ENCODE measurements at regions not wholly inside any gene's neighbourhood (a gene's known extent, or its start where the extent isn't known, plus 50 kb on each side); places are given as distances from the start of the nearest gene placed in this dataset.

GRCh38 chr16:66240631-66241395 lies 125.7 kb upstream of the CDH5 start:
- Histone ChIP-seq H3K4me3 (ENCODE audit: low read length) (no peak overlapping the region), H4K20me1 (ENCODE audit: low read length) (no peaks in the 10 kb centered on the region), H3K27me3 (ENCODE audit: low read length) (peaks cover 15% of the 10 kb centered on the region), H3K36me3 (ENCODE audit: low read depth, low read length) (no peaks in the 10 kb centered on the region), H3K9ac (ENCODE audit: low read length) (no peak overlapping the region), H3K4me2 (ENCODE audit: low read length) (no peak overlapping the region), H3K9me3 (ENCODE audit: low read length) (no peaks in the 10 kb centered on the region), H2AFZ (ENCODE audit: low read length) (no peak overlapping the region), H3K79me2 (ENCODE audit: low read length) (no peaks in the 10 kb centered on the region), H3F3A (ENCODE audit: low read length, unreplicated experiment) (no peaks in the 10 kb centered on the region), H3K9me2 (replicated peaks; ENCODE audit: low read length) (no peaks in the 10 kb centered on the region), H3K4me1 (ENCODE audit: insufficient read depth, low read length) (no peaks in the 10 kb centered on the region), H3K27ac (ENCODE audit: low read length) (no peak overlapping the region)
- ATAC-seq (no peak), DNase-seq (no peak)
- TF ChIP-seq EZH2 (IDR thresholded peaks at IDR 0.05; ENCODE audit: low read length, unreplicated experiment): no peak
- no peak for TF ChIP-seq CTCF (conservative IDR thresholded peaks at IDR 0.05; ENCODE audit: low read depth, low read length)
- TF ChIP-seq EZH2phosphoT487 (IDR thresholded peaks at IDR 0.05; ENCODE audit: borderline replicate concordance, low read length): no peak
- BruUV-seq (replicated peaks): no TSS peak
- intact Hi-C loops (cut with micrococcal nuclease): no loop called here
- CTCF ChIA-PET: no interaction called here
- POLR2A ChIA-PET (ENCODE audit: unreplicated experiment): no interaction called here

GRCh38 chr16:66240088-66240487 lies 126.4 kb upstream of the CDH5 start:
- Histone ChIP-seq H4K20me1 (ENCODE audit: low read length) (no peaks in the 10 kb centered on the region), H3F3A (ENCODE audit: low read length, unreplicated experiment) (no peaks in the 10 kb centered on the region), H3K9ac (ENCODE audit: low read length) (no peak overlapping the region), H3K36me3 (ENCODE audit: low read depth, low read length) (no peaks in the 10 kb centered on the region), H3K4me2 (ENCODE audit: low read length) (no peak overlapping the region), H3K4me3 (ENCODE audit: low read length) (no peak overlapping the region), H3K27me3 (ENCODE audit: low read length) (peaks cover 19% of the 10 kb centered on the region), H3K9me3 (ENCODE audit: low read length) (no peaks in the 10 kb centered on the region), H3K9me2 (replicated peaks; ENCODE audit: low read length) (no peaks in the 10 kb centered on the region), H3K4me1 (ENCODE audit: insufficient read depth, low read length) (no peaks in the 10 kb centered on the region), H3K79me2 (ENCODE audit: low read length) (no peaks in the 10 kb centered on the region), H3K27ac (ENCODE audit: low read length) (no peak overlapping the region), H2AFZ (ENCODE audit: low read length) (no peak overlapping the region)
- no TSS peak for BruUV-seq (replicated peaks)
- no peak for TF ChIP-seq CTCF (conservative IDR thresholded peaks at IDR 0.05; ENCODE audit: low read depth, low read length)
- TF ChIP-seq EZH2phosphoT487 (IDR thresholded peaks at IDR 0.05; ENCODE audit: borderline replicate concordance, low read length): no peak
- no peak for TF ChIP-seq EZH2 (IDR thresholded peaks at IDR 0.05; ENCODE audit: low read length, unreplicated experiment)
- DNase-seq (no peak), ATAC-seq (no peak)
- intact Hi-C loops (cut with micrococcal nuclease): no loop called here
- ChIA-PET POLR2A (ENCODE audit: unreplicated experiment) (no interaction called here), CTCF (no interaction called here)

GRCh38 chr16:66238696-66239095 lies 127.8 kb upstream of the CDH5 start:
- DNase-seq (no peak), ATAC-seq (no peak)
- Histone ChIP-seq H3F3A (ENCODE audit: low read length, unreplicated experiment) (no peaks in the 10 kb centered on the region), H3K9me2 (replicated peaks; ENCODE audit: low read length) (no peaks in the 10 kb centered on the region), H3K9ac (ENCODE audit: low read length) (no peak overlapping the region), H3K4me3 (ENCODE audit: low read length) (no peak overlapping the region), H2AFZ (ENCODE audit: low read length) (no peak overlapping the region), H3K4me2 (ENCODE audit: low read length) (no peak overlapping the region), H3K36me3 (ENCODE audit: low read depth, low read length) (no peaks in the 10 kb centered on the region), H3K27me3 (ENCODE audit: low read length) (peaks cover 22% of the 10 kb centered on the region), H3K79me2 (ENCODE audit: low read length) (no peaks in the 10 kb centered on the region), H3K9me3 (ENCODE audit: low read length) (no peaks in the 10 kb centered on the region), H4K20me1 (ENCODE audit: low read length) (no peaks in the 10 kb centered on the region), H3K4me1 (ENCODE audit: insufficient read depth, low read length) (no peaks in the 10 kb centered on the region), H3K27ac (ENCODE audit: low read length) (no peak overlapping the region)
- POLR2A ChIA-PET (ENCODE audit: unreplicated experiment): no interaction called here
- TF ChIP-seq EZH2phosphoT487 (IDR thresholded peaks at IDR 0.05; ENCODE audit: borderline replicate concordance, low read length) (no peak), CTCF (conservative IDR thresholded peaks at IDR 0.05; ENCODE audit: low read depth, low read length) (no peak), EZH2 (IDR thresholded peaks at IDR 0.05; ENCODE audit: low read length, unreplicated experiment) (no peak)
- intact Hi-C loops (cut with micrococcal nuclease): no loop called here
- CTCF ChIA-PET: no interaction called here
- BruUV-seq (replicated peaks): no TSS peak
